Sigmoid colon (tissue), 4 donors: ENCODE measurements at regions not wholly inside any gene's neighbourhood (a gene's known extent, or its start where the extent isn't known, plus 50 kb on each side); places are given as distances from the start of the nearest gene placed in this dataset.

Experiments used
- EP300 ChIP-seq, 4 donors: sonication (generic); formaldehyde crosslinking; IDR thresholded peaks; one replicate each; pipeline ENCODE4 v1.6.1; 2017; ENCODE audit warnings: antibody characterized with exemption in 4 of 4
- POLR2A ChIP-seq, 2 donors: fragments of 450-650 bp; IDR thresholded peaks; one replicate each; pipeline ENCODE4 v1.6.1; 2016; ENCODE audit warnings: antibody characterized with exemption in 2 of 2, mild to moderate bottlenecking in 2 of 2, moderate library complexity in 2 of 2
- POLR2AphosphoS5 ChIP-seq, 4 donors: sonication (generic); formaldehyde crosslinking; IDR thresholded peaks; one replicate each; pipeline ENCODE4 v1.6.1; 2017; ENCODE audit warnings: antibody characterized with exemption in 4 of 4
- TF ChIP-seq, protein P1 (sequence below), 4 experiments: fragments of 450-650 bp in 3 of 4; fragments of 200-600 bp in 1 of 4; IDR thresholded peaks; one replicate each; pipeline ENCODE4 v1.5.1; 2016 to 2019; ENCODE audit warnings: antibody characterized with exemption in 4 of 4, mild to moderate bottlenecking in 3 of 4, moderate library complexity in 2 of 4

DNA sequence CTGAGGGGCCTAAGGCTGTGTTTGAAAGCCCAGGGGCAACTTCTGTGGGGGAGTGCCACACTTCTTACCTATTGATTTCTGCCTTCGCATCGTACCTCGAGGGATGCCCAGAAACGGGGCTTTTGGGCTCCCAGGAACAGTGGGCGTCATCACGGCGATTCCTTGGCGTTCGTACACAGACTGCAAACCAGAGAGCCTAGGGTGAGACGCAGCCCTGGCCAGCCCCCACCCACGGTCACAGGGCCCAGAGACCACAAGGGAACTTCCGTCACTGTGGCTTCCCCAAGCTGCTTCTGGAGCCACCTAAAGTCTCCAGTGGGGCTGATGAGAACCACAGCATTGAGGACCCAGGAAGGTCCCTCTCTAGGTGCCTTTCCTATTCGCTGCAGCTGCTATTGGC lies 91.9 kb downstream of the CTTN start:
- TF ChIP-seq, protein P1, sequence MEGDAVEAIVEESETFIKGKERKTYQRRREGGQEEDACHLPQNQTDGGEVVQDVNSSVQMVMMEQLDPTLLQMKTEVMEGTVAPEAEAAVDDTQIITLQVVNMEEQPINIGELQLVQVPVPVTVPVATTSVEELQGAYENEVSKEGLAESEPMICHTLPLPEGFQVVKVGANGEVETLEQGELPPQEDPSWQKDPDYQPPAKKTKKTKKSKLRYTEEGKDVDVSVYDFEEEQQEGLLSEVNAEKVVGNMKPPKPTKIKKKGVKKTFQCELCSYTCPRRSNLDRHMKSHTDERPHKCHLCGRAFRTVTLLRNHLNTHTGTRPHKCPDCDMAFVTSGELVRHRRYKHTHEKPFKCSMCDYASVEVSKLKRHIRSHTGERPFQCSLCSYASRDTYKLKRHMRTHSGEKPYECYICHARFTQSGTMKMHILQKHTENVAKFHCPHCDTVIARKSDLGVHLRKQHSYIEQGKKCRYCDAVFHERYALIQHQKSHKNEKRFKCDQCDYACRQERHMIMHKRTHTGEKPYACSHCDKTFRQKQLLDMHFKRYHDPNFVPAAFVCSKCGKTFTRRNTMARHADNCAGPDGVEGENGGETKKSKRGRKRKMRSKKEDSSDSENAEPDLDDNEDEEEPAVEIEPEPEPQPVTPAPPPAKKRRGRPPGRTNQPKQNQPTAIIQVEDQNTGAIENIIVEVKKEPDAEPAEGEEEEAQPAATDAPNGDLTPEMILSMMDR (IDR thresholded peaks at IDR 0.05), result no peak
- TF ChIP-seq POLR2A (IDR thresholded peaks at IDR 0.05) (no peak), POLR2AphosphoS5 (IDR thresholded peaks at IDR 0.05) (no peak), EP300 (IDR thresholded peaks at IDR 0.05) (no peak)
